ENCODE measurements at regions not wholly inside any gene's neighbourhood (a gene's known extent, or its start where the extent isn't known, plus 50 kb on each side); places are given as distances from the start of the nearest gene placed in this dataset.

GRCh38 chr3:103410231-103410630 lies 975.4 kb downstream of the ZPLD1 start:
- no peaks in the 10 kb centered on the region for H3K4me1 ChIP-seq (ENCODE audit: control insufficient read depth, extremely low read depth, insufficient read depth, low read length)
- H4K20me1 ChIP-seq (ENCODE audit: control insufficient read depth, extremely low read depth, insufficient read depth, low read length) = no peaks in the 10 kb centered on the region
- H3K9me3 ChIP-seq (ENCODE audit: control insufficient read depth, low read depth, low read length) = no peaks in the 10 kb centered on the region
- no peak overlapping the region for H3K4me2 ChIP-seq (ENCODE audit: control insufficient read depth, extremely low read depth, insufficient read depth, low read depth, low read length)
- DNase-seq (ENCODE audit: low read depth, low spot score) = no peak
- H3K9me1 ChIP-seq (ENCODE audit: control insufficient read depth, extremely low read depth, insufficient read depth, low read length) = no peaks in the 10 kb centered on the region
- no peak overlapping the region for H3K27ac ChIP-seq (ENCODE audit: control insufficient read depth, insufficient read depth, low read length)
- no peak overlapping the region for H3K9ac ChIP-seq (ENCODE audit: control insufficient read depth, extremely low read depth, insufficient read depth, low read length)
- dilution Hi-C loops (cut with MboI; ENCODE audit: extremely low pct_ligation_motif_present, low sequenced_read_pairs) = no loop called here
- no peak overlapping the region for H3K4me3 ChIP-seq (ENCODE audit: control insufficient read depth in 2 of 3, extremely low read depth in 1 of 3, insufficient read depth in 2 of 3, low read depth in 1 of 3, low read length in 3 of 3)
- H3K79me2 ChIP-seq (ENCODE audit: control insufficient read depth, insufficient read depth, low read length) = no peaks in the 10 kb centered on the region
- TF ChIP-seq CTCF (optimal IDR thresholded peaks at IDR 0.05 in 1 of 3, IDR thresholded peaks at IDR 0.05 in 1 of 3, conservative IDR thresholded peaks at IDR 0.05 in 1 of 3; ENCODE audit: extremely low read depth in 1 of 3, insufficient read depth in 2 of 3, low read length in 3 of 3) = peak in 1 of 3 experiments; percentile 19
- TF ChIP-seq EZH2 (IDR thresholded peaks at IDR 0.05; ENCODE audit: low read length) = no peak
- H3K27me3 ChIP-seq (ENCODE audit: control insufficient read depth, extremely low read depth, insufficient read depth, low read length) = no peaks in the 10 kb centered on the region
- no peak overlapping the region for H2AFZ ChIP-seq (ENCODE audit: control insufficient read depth, low read length)
- no peaks in the 10 kb centered on the region for H3K36me3 ChIP-seq (ENCODE audit: control insufficient read depth in 2 of 2, extremely low read depth in 1 of 2, insufficient read depth in 2 of 2, low read length in 2 of 2)
- no peak for FAIRE-seq

- no peak for FAIRE-seq
- TF ChIP-seq CTCF (optimal IDR thresholded peaks at IDR 0.05 in 1 of 3, IDR thresholded peaks at IDR 0.05 in 1 of 3, conservative IDR thresholded peaks at IDR 0.05 in 1 of 3; ENCODE audit: extremely low read depth in 1 of 3, insufficient read depth in 2 of 3, low read length in 3 of 3) (no peak), EZH2 (IDR thresholded peaks at IDR 0.05; ENCODE audit: low read length) (no peak)
- no peaks in the 10 kb centered on the region for H3K9me3 ChIP-seq (ENCODE audit: control insufficient read depth, low read depth, low read length)
- H3K9ac ChIP-seq (ENCODE audit: control insufficient read depth, extremely low read depth, insufficient read depth, low read length) = no peak overlapping the region
- no peak overlapping the region for H2AFZ ChIP-seq (ENCODE audit: control insufficient read depth, low read length)
- no peak for DNase-seq (ENCODE audit: low read depth, low spot score)
- H3K4me2 ChIP-seq (ENCODE audit: control insufficient read depth, extremely low read depth, insufficient read depth, low read depth, low read length) = no peak overlapping the region
- dilution Hi-C loops (cut with MboI; ENCODE audit: extremely low pct_ligation_motif_present, low sequenced_read_pairs) = no loop called here
- H3K27me3 ChIP-seq (ENCODE audit: control insufficient read depth, extremely low read depth, insufficient read depth, low read length) = no peaks in the 10 kb centered on the region
- H3K4me1 ChIP-seq (ENCODE audit: control insufficient read depth, extremely low read depth, insufficient read depth, low read length) = no peaks in the 10 kb centered on the region
- no peaks in the 10 kb centered on the region for H4K20me1 ChIP-seq (ENCODE audit: control insufficient read depth, extremely low read depth, insufficient read depth, low read length)
- no peak overlapping the region for H3K4me3 ChIP-seq (ENCODE audit: control insufficient read depth in 2 of 3, extremely low read depth in 1 of 3, insufficient read depth in 2 of 3, low read depth in 1 of 3, low read length in 3 of 3)
- H3K79me2 ChIP-seq (ENCODE audit: control insufficient read depth, insufficient read depth, low read length) = no peaks in the 10 kb centered on the region
- no peaks in the 10 kb centered on the region for H3K9me1 ChIP-seq (ENCODE audit: control insufficient read depth, extremely low read depth, insufficient read depth, low read length)
- no peak overlapping the region for H3K27ac ChIP-seq (ENCODE audit: control insufficient read depth, insufficient read depth, low read length)
- no peaks in the 10 kb centered on the region for H3K36me3 ChIP-seq (ENCODE audit: control insufficient read depth in 2 of 2, extremely low read depth in 1 of 2, insufficient read depth in 2 of 2, low read length in 2 of 2)
Measured at GRCh38 chr3:103421460-103421859, 986.6 kb downstream of the ZPLD1 start.
